Osteocyte (in vitro differentiated cells): ENCODE measurements at regions not wholly inside any gene's neighbourhood (a gene's known extent, or its start where the extent isn't known, plus 50 kb on each side); places are given as distances from the start of the nearest gene placed in this dataset.

Experiments used
- DNase-seq: peaks from one replicate; pipeline ENCODE4 v3.0.0; 2021; ENCODE audit warnings: mixed read lengths; ENCODE audit not compliant: unreplicated experiment; ENCODE audit errors: extremely low spot score
- H3K27ac Mint-ChIP-seq: one replicate; pipeline ENCODE4 v1.8.0; 2021; ENCODE audit warnings: mild to moderate bottlenecking, mixed read lengths; ENCODE audit not compliant: unreplicated experiment
- H3K27me3 Mint-ChIP-seq: one replicate; pipeline ENCODE4 v1.8.0; 2021; ENCODE audit warnings: mixed read lengths; ENCODE audit not compliant: unreplicated experiment
- H3K36me3 Mint-ChIP-seq: one replicate; pipeline ENCODE4 v1.8.0; 2021; ENCODE audit warnings: mixed read lengths; ENCODE audit not compliant: unreplicated experiment
- H3K4me1 Mint-ChIP-seq: one replicate; pipeline ENCODE4 v1.8.0; 2021; ENCODE audit warnings: mixed read lengths; ENCODE audit not compliant: unreplicated experiment
- H3K4me3 Mint-ChIP-seq: one replicate; pipeline ENCODE4 v1.8.0; 2021; ENCODE audit warnings: mild to moderate bottlenecking, moderate library complexity, mixed read lengths; ENCODE audit not compliant: unreplicated experiment
- H3K9me3 Mint-ChIP-seq: one replicate; pipeline ENCODE4 v1.8.0; 2021; ENCODE audit warnings: mixed read lengths; ENCODE audit not compliant: unreplicated experiment
- CTCF ChIP-seq: fragments of 200-600 bp; sonication (generic); IDR thresholded peaks from 2 replicates; pipeline ENCODE4 v1.5.0; 2021; ENCODE audit warnings: antibody characterized with exemption, mild to moderate bottlenecking, moderate library complexity

DNA sequence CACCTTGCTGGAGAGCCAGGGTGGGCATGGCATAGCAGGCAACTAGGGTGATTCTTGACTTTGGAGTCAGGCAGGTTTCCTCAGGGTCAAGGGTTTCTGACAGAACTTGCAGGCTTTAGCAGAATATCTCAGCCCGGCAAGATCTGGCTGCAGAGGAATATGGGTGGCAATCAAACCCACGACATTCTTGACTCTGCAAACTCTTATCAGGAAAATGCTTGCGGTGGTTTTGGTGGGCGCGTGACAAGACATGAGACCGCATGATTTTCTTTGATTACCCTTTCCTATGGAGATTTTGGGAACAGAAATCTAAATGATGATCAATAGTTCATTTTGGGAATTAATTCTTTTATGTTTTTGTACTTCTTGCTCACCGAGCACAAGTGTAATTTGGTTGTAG is 449.5 kb downstream of the VRK1 start:
- TF ChIP-seq CTCF, result no peak
- Mint-ChIP-seq H3K27me3 (no peaks in the 10 kb centered on the region), H3K36me3 (no peaks in the 10 kb centered on the region), H3K9me3 (peaks cover 30% of the 10 kb centered on the region), H3K4me3 (no peak overlapping the region), H3K27ac (no peak overlapping the region), H3K4me1 (no peaks in the 10 kb centered on the region)
- no peak for DNase-seq

GRCh38 chr14:97248973-97249372 is 451.8 kb downstream of the VRK1 start:
- no peak overlapping the region for H3K27ac Mint-ChIP-seq
- H3K36me3 Mint-ChIP-seq, result no peaks in the 10 kb centered on the region
- H3K4me1 Mint-ChIP-seq, result no peaks in the 10 kb centered on the region
- TF ChIP-seq CTCF, result no peak
- peaks cover 36% of the 10 kb centered on the region for H3K9me3 Mint-ChIP-seq
- no peaks in the 10 kb centered on the region for H3K27me3 Mint-ChIP-seq
- no peak for DNase-seq
- no peak overlapping the region for H3K4me3 Mint-ChIP-seq

DNA sequence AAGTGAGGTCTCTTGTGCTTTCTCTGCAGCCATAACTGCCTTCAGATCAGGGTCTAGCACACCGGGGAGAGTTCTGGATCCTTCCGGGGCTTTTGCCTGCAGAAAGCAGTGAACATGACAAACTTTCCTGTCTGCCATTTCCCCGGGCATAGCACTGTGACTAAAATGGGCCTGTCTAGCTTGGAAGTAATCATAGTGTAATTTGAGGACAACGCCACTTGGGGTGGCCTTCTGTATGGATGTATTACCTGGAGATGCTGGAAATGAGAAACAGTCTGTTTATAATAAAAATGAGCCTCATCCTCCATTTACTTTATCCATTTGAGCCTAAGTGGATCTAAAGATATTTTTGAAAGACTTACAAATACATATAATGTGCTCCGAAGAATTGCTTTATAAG is 453.7 kb downstream of the VRK1 start:
- no peak for DNase-seq
- Mint-ChIP-seq H3K9me3 (peaks cover 41% of the 10 kb centered on the region), H3K36me3 (no peaks in the 10 kb centered on the region), H3K27me3 (no peaks in the 10 kb centered on the region), H3K4me3 (no peak overlapping the region), H3K27ac (no peak overlapping the region), H3K4me1 (no peaks in the 10 kb centered on the region)
- no peak for TF ChIP-seq CTCF

GRCh38 chr14:97251491-97252155 is 454.4 kb downstream of the VRK1 start:
- no peaks in the 10 kb centered on the region for H3K36me3 Mint-ChIP-seq
- TF ChIP-seq CTCF, result no peak
- no peak overlapping the region for H3K27ac Mint-ChIP-seq
- peaks cover 41% of the 10 kb centered on the region for H3K9me3 Mint-ChIP-seq
- H3K4me1 Mint-ChIP-seq, result no peaks in the 10 kb centered on the region
- DNase-seq, result no peak
- no peak overlapping the region for H3K4me3 Mint-ChIP-seq
- no peaks in the 10 kb centered on the region for H3K27me3 Mint-ChIP-seq

DNA sequence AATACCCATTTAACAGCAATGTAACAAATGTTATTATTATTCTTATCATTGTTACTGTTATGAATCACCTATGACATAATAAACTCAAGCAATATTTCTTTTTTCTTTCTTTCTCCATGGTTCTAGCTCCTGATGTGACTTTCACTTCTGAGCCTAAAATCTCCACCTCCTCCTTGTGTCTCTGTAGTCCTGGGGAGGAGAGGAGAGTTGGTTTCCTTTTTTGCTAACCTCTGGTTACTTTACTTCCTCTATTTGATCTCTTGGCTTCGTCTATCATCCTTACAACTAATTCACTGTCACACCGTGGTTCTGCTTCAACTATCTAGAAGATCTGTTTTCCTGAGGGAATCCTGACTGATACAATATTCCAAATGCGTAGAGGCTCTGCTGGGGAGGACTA is 456.6 kb downstream of the VRK1 start:
- no peak for TF ChIP-seq CTCF
- no peak for DNase-seq
- H3K27me3 Mint-ChIP-seq, result no peaks in the 10 kb centered on the region
- no peaks in the 10 kb centered on the region for H3K36me3 Mint-ChIP-seq
- no peaks in the 10 kb centered on the region for H3K4me1 Mint-ChIP-seq
- peaks cover 33% of the 10 kb centered on the region for H3K9me3 Mint-ChIP-seq
- no peak overlapping the region for H3K27ac Mint-ChIP-seq
- H3K4me3 Mint-ChIP-seq, result no peak overlapping the region
